GM21526 (cell line): ENCODE measurements at regions not wholly inside any gene's neighbourhood (a gene's known extent, or its start where the extent isn't known, plus 50 kb on each side); places are given as distances from the start of the nearest gene placed in this dataset.

Experiments
- ATAC-seq: cut with Tn5 transposase; IDR thresholded peaks from one replicate; pipeline ENCODE4 v1.9.1; 2021; ENCODE audit warnings: moderate library complexity; ENCODE audit not compliant: unreplicated experiment, low FRiP score

- ATAC-seq, result no peak
Measured at GRCh38 chr1:114234408-114235124, 80.9 kb upstream of the SYT6 start.

DNA sequence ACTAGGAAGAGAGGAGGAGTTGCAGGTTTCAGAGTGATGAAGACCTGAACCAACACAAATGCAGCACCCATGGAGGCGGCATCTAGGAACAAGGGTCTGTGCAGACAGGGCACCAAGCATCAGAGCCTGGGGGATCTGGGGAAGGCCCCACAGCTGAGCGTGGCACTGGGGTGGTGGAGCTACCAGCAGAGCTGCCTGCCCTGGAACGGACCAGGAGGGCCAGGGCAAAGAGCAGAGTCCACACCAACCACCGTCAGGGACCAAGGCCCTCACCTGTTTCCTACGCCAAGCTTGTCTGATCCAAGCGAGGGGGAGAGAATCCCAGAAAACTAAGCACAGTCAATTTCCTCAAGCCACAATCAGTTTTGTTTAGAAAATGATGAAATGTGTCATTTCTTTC, 79.0 kb upstream of the SYT6 start:
- no peak for ATAC-seq

- no peak for ATAC-seq
Measured at GRCh38 chr1:114231301-114231700, 77.6 kb upstream of the SYT6 start.

GRCh38 chr1:114229368-114229767, 75.7 kb upstream of the SYT6 start:
- ATAC-seq, result no peak

DNA sequence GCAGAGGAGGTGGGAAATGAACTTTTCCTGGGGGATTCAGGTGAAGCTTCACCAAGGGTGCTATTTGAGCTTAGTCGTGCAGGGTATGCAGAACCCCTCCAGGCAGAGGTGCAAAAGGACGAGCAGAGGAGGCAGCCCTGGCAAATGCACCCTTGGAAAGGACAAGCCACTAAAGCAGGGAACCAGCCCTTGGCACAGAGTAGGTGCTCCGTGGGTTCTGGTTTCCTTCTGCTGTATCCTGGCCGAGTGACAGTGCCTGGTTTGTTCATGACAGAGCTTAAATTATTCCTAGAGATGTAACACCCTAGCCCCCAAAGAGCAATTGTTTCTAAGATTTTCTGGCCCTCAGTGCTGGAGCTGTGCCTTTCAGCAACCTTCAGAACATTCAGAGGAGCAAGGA, 73.4 kb upstream of the SYT6 start:
- no peak for ATAC-seq

- ATAC-seq, result no peak
Measured at GRCh38 chr1:114224196-114224907, 70.7 kb upstream of the SYT6 start.

DNA sequence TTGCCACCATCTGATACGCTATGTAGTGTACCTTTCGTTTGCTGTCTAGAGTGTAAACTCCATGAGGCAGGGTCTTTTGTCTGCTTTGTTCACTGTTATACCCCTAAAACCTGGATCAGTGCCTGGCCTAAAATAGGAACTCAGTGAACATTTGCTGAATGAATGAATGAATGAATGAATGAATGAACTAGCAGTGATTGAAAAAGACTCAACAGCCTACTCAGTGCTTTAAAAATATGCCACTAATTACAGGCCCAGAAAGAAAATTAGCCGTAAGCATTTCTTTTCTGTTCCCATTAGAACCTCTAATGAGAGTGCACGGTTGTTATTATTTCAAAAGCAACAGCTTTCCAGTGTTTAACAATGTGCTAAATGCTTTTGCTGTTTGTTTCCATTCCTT, 69.3 kb upstream of the SYT6 start:
- no peak for ATAC-seq

DNA sequence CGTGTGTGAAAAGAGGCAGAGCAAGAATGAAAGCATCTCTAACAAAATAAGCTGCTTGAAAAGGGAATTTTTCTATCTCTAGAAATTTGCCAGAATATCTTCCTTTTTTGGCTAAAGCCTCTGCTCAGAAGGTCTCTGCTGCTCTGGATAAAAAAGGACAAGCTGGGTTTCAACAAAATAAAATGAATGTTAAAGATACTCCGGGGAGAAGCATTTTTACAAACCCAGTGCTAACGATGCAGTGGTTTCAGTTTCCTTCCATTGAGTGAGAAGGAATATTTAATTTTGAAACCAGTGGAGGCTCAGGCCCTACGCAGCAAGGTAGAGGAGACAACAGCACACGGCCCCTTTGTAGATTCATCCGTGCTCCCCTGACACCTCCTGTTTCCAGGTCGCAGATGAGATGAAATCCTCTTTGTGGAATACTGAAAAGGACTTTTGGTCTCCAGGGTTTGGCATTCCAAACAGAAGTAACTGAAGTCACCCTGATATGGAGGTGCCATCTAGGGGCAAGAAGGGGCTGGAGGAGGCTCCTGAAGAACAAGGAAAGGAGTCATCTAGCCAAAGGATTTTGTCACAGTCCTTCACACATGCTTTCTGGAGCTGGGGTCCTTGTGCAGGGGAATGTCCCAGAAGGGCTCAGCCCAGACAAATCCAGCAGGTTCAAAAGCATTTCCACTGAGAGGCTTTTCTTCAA, 65.7 kb upstream of the SYT6 start:
- no peak for ATAC-seq

DNA sequence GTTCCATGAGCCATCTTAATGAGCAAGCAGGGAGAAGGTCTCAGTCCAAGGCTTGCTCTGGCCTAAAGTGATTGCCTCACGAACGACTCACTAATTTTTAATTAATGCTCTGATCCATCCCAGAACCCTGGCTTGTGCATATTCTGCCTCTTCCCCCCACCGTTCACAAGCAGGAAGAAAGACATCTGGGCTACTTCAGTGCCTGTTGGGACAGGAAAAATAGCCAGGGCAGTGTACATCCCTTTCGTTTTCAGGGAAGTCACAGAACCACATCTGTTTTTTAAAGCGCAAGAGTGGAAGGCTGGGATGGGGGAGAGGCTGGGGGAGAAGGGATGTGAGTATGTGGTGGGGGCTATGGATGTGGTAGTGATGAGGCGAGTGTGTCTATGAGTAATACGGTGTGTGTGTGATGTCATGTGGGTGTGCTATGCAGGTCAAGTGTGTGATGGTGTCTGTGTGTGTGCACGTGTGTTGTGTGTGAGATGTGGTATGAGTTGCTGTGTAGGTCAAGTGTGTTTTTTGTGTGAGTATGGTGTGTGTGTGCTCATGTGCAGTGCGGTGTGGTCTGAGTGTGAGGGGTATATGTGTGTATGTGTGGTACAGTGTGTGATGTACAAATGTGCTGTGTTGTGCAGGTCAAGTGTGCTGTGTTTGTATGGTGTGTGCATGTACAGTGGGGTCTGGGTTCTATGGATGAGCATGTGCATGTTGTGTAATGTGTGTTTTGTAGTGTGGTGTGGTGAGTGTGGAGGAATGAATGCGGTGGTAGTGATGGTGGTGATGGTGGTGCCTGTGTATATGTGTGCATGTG, 64.9 kb upstream of the SYT6 start:
- ATAC-seq, result no peak

- ATAC-seq, result no peak
Measured at GRCh38 chr1:114216431-114217173, 62.9 kb upstream of the SYT6 start.

DNA sequence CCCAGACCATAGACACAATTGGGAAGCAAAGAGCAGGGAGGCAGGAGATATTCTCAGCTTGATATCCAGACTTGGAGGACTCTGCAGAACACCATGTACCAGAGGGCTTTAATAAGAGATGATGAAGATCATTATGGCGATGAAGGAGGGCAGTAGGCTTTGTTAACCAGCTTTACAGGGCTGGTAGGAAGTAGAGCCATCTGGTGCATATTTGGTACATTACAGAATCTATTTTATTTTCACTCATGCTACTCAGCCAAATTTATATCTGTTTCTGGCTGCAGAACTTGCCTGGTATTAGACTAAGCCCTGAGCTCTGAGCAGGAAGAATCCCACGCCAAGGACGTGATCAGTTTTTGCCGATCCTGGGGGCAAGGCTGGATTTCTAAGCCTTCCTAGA, 61.8 kb upstream of the SYT6 start:
- ATAC-seq, result no peak

DNA sequence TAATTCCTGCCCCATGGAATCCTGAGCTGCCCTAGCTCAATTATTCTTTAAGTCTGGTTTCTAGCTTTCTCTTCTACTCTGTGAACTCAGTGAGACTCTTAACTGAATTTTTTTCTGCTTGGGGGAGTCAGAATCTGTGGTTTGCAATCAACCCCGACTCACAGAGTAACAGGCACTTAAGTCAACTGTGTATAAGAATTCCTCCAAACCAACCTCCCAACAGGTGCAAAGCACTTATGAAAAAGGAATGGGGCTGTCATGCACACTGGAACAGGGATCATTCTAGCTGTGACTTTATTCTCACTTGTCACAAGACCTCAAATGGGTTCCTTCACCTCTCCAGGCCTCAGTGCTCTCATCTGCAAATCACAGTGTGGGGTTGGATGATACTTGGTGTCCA, 60.3 kb upstream of the SYT6 start:
- ATAC-seq, result no peak

DNA sequence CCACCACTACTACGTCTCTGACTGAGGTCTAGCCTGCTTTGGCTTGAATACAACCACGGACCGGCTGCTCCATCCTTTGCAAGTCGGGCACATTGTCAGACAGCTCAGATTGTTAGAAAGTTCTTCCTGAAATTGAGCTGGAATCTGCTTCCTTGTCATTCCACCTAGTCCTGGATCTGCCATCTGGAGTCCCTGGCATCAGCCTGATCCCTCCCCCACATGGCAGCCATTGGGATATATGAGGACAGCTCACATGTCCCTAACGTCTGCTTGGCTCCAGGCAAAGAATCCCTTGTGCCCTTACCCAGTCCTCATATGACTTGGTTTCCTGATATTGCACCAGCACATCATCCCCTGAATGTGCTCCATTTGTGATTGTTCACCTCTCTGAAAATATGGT, 56.3 kb upstream of the SYT6 start:
- no peak for ATAC-seq

DNA sequence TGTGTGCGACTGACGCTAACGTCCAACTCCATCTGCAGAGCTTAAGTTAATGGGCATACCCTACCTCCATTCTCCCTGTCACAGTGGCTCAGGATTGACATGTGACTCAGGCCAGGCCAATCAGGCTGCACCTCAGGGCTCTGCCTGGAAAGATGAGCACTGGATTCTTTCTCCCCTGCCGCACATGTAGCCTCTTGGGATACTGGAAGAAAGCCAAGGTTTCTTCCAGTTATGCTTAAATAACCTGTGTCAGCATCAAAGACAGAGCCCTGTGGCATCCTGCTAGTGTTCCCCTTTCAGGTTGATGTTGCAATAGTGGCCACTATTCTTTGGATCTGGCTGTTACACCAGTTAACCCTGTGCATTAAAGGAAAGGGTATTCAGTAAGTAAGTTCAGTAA, 55.0 kb upstream of the SYT6 start:
- no peak for ATAC-seq

GRCh38 chr1:114208106-114208505, 54.4 kb upstream of the SYT6 start:
- ATAC-seq, result no peak

- ATAC-seq, result no peak
Measured at GRCh38 chr1:114207635-114208034, 54.0 kb upstream of the SYT6 start.

DNA sequence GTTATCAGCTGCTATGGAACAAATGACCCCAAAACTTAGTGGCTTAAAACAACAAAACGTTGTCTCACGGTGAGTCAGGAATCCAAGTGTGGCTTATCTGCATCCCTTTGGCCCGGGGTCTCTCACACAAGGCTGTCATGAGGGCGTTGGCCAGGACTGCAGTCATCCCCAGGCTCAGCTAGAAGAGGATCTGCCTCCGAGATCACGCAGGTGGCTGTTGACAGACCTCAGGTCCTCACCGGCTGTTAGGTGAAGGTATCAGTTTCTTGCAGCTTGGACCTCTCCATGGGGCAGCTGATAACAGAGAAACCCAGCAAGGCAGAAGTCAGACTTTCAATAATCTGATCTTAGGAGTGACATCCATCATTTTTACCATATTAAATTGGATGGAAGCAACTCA, 52.7 kb upstream of the SYT6 start:
- no peak for ATAC-seq

DNA sequence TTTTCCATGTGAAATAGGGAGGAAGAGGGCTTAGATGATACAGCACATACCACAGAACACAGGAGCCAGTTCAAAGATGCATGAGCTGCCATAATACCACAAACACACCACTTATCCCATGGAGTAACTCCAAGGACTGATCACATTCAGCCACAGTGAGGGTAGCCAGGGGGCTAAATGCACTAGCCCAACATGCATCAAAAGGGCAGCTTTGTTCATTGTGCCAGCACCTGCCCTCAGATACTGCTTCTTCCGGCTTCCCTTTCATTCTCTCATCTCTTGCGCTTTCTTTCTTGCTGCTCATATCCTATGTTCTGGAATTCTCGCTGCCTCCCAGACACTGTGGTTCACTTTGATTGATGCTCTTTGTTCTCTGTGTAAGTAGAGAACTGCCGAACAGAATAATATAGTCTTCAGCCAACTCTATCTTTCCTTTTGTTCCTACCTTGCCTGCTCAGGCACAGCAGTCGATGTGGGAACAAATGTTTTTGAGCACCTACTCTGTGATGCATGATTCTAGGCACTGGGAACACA, 50.0 kb upstream of the SYT6 start:
- no peak for ATAC-seq
